ENCODE measurements at regions not wholly inside any gene's neighbourhood (a gene's known extent, or its start where the extent isn't known, plus 50 kb on each side); places are given as distances from the start of the nearest gene placed in this dataset.

DNA sequence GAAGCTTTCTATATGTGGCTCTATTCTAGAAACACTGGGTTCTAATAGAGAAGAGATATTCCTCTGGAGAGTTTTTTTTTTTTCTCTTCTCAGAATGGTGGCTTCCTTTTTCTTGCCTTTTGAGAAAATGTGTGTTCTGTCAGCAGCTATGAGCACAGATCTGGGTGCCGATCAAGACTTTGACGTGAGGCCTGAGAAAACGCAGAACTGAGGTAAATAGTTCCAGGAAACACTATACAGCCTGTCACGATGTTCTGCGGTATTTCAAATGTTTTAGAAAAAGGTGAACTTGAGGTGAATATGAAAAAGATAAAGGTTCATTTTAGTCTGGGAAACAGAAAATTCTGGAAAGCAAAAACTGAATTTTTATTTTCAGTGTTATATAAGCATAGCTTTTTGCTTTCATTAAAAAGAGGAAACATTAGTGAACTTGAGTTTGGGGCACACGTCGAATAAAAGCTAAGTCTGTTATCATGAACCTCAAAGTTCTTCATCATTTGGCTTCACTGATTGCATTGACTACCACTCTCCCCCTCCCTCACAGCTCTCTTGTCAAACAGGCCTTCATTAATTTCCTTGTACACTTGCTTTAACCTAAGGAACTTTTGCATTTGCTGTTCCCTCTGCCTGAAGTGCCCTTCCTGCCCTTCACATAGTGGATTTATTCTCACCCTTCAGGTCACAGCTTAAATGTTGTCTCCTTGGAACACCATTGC is 265.1 kb downstream of the NFKBIZ start:
- no peak for DNase-seq (ENCODE audit: low spot score)

DNA sequence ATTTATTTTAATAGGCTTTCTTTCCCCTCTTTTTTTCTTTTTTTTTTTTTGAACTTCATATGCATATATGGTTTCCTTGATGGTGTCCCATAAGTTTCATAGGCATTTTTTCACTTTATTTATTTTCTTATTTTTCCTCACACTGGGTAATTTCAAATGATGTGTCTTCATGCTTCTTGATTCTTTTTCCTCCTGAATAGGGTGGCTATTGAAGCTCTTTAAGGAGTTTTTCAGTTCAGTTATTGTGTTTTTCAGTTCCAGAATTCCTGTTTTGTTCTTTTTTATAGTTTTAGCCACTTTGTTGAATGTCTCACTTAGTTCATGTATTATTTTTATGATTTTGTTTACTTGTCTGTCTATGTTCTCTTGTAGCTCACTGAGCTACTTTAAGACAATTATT is 273.2 kb downstream of the NFKBIZ start:
- no peak for DNase-seq (ENCODE audit: low spot score)

DNA sequence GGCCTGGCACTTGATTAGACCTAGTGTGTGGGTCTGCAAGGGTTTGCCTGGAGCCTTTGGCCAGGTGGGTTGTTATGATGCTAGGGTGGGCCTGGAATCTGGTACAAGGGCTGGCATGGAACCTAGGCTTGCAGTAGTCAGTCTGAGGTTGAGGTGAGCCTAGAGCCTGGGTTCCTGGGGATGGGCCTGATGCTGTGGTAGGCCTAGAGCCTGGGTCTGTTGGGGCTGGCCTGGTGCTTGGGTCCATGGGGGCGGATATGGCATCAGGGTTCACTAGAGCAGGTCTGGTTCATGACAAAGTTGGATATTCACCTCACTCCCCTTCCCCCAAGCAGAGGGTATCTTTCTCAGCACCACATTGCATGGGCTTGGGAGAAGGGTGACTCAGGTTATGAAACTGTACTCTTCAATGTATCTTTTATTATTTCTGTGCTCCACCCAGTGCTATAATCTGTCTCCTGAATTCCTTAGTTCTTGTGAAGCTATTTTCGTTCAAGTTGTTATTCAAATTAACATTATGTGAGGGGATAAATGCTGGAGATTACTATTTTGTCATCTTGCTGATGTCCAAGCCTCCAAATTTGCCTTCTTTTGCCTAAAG is 274.4 kb downstream of the NFKBIZ start:
- DNase-seq (ENCODE audit: low spot score), result no peak

DNA sequence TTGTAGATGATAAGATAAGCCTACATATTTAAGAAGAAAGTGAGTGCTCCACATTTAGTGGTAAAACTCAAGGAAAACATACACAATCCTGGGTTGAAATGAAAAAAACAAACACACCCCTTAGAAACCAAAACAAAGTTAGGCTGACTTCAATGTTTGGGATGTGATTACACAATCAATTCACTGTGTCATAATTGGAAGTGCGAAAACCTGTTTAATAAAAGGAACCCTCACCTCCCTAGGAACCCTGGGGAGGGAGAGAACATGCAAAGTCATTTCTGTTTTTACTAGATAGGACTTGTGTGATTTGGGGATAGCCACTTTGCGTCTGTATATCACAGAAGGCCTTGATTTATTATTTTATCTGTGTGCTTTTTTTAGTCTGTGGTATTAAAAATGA is 275.0 kb downstream of the NFKBIZ start:
- no peak for DNase-seq (ENCODE audit: low spot score)

DNA sequence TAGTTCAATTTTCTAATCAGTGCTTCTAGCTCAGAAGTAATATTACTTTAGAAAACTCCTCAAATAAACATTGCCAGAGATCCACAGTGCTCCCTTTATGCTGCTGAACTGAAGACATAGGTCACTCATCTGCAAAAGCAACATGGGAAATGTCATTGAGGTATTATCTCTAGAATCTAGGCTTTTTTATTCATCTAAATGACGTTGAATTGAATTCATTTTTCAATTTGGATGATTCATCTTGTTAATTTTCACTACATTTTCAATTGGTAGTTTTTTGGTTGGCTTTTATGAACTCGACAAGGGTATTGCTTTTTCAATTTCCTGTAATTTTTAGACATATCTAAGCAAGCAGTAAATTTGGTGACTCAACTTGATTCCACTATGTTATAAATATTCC is 275.4 kb downstream of the NFKBIZ start:
- DNase-seq (ENCODE audit: low spot score), result no peak

DNA sequence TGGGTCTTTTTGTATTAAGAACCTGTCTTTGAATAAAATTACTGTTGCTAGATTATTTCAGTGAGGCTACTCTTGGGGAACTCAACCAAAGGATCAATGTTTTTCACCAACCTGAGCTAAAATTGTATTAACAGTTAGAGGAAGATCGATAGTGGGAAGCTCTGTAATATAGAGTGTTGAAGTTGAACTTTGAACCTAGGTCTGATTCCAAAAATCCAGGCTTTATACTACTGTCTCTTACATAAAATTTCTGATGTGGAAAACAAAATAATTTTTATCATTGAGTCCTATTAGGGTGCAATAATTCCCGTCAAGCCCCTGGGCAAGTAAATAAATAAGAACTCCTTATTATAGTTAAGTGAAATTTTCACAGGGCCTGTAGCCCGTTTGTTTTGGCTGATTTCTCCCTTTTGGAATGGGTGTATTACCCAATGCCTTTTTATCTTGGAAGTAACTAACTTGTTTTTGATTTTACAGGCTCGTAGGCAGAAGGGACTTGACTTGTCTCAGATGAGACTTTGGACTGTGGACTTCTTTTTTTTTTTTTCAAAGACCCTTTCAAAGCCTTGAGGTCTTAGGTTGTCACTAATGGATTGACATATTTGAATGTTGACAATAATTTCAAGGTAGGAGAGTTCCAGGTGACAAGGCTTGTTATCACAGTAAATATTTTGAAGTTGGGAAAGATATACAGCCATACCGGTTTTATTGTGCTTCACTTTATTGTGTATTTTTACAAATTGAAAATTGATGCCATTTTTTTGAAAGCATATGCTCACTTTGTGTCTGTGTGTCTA is 276.1 kb downstream of the NFKBIZ start:
- no peak for DNase-seq (ENCODE audit: low spot score)

DNA sequence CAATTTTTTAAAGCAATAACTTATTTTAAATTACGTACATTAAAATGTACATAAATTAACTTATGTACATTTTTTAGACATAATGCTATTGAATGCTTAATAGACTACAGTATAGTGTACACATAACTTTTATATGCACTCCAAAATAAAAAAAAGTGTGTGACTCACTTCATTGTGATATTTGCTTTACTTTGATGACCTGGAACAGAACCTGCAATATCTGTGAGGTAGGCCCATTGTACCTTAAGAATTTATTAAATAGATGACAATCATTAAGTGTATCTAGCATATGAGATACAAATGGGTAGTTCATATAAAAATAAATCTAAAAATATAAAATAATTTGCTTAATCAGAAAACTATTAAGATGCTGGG is 276.7 kb downstream of the NFKBIZ start:
- DNase-seq (ENCODE audit: low spot score), result no peak

DNA sequence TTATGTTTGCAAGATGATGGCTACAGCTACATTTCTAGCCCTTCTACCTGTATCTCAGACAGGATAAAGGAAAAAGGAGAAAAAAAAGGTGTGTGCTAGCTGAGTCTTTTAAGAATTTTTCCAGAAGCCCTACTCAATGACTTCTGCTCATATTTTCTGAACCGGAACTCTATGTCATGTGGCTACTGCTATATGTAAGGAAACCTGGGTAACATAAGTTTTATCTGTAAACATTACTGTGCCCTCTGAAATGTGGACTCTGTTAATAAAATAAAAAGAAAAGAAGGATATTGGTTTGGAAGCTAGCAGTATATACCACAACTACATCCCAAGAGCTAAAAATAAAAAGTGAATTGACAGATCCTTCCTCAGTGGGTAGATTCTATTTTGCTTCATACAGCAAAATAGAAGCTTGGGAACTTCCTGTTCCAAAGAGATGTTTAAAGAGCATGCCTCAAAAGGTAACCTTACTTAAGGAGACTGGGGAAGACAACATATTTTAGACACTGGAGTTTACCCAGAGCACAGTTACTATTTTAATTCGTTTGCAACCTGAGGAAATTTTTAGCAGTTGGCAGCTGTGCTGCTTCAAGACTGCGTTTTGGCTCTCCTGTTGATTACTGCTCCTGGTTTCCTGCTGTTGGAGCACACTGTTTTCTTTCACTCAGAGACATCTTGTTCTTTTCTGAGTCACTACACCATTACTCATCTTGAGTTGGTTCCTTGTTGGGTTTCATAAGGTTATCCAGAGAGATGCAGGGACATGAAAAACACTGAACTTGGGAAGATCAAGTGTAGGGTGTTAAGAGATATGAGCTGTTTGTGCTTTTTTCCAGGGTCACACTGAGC is 280.7 kb downstream of the NFKBIZ start:
- DNase-seq (ENCODE audit: low spot score), result no peak

DNA sequence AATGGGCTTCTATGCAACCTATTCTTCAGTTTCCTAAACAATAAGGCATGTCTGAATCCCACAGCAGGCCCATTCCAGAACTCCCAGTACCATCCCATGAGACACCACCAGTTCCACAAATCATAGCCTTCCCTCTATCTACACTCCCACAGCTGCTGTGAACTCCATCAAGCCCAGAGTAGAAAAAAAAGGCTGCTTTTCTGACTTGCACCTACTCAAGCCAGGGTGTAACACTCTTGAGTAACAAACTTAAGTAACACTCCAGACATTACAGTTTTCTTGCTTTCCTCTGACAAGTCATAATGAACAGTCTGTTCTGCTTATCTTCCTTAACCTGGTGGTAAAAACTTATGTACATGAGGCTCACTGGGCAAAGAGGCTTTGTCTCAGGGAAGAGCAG is 283.1 kb downstream of the NFKBIZ start:
- DNase-seq (ENCODE audit: low spot score), result no peak

DNA sequence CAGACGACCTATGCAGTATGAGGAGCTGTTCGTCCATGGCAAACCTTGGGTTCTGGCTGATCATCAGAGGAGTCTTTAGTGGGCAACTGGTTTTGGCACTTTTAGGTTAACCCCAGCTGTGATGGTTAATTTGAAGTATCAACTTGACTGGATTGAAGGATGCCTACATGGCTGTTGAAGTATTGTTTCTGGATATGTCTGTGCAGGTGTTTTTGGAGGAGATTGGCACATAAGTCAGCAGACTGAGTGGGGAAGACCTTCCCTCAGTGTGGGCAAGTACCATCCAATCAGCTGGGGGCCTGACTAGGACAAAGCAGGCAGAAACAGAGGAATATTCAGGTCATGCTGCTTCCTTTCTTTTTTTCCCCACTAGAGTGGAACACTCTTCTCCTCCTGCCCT is 284.1 kb downstream of the NFKBIZ start:
- no peak for DNase-seq (ENCODE audit: low spot score)

DNA sequence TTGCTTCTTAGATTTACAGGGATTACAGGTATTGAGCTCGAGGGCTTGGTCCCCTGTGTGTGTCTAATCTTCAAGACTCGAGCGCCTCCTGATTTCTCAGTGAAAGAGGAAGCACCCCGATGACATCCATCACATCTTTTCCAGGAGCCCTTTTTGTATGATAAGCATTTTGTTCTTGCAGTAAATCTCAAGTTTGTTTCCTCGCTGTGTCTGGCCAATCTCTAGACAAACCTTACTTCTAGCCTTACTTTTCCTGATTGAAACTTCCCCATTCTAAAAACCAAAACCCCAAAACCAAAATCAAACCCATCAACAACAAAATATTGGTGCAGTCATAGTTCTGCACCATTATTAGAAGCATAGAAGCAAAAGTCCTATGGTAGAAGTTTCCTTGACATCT is 286.0 kb downstream of the NFKBIZ start:
- no peak for DNase-seq (ENCODE audit: low spot score)

DNA sequence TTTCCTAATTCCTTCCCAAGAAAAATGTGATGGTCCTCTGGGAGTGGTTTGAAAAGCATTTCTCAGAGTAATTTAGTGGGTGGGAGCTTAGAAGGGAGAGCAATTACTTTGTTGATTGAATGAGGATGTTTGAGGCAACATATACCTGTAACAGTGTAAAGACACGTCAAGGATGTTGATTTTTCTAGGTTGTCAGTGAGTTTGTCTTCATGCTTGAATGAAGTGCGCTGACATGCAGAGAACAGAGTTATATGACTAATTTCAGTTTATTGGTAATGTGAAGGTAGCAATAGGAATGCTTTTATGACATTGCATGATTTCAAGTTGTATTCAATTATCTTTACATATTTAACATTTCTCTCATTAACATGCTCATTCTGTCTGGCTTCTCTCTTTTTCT is 286.9 kb downstream of the NFKBIZ start:
- DNase-seq (ENCODE audit: low spot score), result no peak

DNA sequence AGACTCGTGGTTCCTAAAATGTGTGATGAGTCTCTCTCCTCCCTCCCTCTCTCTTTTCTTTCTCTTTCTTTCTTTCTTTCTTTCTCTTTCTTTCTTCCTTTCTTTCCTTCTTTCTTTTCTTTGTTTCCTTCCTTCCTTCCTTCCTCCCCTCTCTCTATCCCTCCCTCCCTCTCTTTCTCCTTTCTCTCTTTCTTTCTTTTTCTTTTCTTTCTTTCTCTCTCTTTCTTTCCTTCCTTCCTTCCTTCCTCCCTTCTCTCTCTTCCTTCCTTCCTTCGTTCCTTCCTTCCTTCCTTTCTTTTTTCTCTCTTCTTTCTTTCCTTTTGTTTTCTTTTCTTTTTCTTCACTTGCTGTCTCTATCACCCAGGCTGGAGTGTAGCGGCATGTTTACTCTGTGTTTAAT is 290.8 kb downstream of the NFKBIZ start:
- DNase-seq (ENCODE audit: low spot score), result no peak

DNA sequence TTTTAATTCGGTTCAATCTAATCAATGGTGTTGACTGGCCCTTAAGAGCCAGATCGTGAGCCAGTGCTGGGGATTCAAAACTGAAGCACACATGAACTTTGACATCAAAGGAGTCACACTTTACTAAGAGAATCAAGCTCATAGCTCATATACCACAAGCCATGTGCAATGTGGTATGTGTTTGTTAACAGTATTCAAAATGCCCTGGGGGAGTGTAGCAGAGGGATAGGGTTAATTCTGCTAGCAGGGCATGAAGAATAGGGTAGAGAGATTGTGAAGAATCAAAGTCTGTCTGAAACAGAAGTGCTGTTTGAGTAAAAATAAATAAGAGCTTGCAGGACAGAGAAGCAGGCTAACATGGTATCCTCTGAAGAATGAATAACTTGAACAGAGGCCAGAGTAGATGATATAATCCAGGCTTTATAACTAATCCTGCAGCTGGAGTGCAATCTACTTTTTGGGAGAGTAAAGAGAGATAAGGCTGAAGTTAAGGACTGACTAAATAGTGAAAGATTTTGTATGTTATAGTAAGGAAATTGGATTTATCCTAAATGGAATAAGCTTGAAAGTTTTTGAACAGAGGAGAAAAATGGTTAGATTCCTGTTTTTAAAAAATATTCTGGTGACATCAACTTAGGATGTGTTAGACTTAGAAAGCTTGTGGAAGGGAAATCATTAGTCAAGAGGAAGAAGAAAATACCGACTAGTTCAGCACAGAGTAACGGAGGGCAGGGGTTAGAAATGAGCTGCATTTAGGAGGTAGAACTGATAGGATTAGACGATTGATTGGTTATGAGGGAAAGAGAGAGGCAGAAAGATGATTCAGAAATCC is 292.0 kb downstream of the NFKBIZ start:
- no peak for DNase-seq (ENCODE audit: low spot score)

DNA sequence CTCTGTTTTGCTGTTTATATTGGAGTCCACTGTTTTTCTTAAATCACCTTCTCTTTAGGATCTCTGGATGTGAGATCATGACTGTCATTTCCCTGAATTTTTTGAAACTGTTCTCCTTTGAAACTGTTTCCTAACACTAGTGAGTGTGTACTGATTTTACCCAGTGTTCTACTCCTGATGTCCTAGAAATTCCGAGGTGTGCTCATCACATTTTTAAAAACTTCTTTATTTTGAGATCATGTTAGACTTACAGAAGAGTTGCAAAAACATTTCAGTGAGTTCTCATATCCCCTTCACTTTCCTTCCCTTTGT is 292.6 kb downstream of the NFKBIZ start:
- DNase-seq (ENCODE audit: low spot score), result no peak

DNA sequence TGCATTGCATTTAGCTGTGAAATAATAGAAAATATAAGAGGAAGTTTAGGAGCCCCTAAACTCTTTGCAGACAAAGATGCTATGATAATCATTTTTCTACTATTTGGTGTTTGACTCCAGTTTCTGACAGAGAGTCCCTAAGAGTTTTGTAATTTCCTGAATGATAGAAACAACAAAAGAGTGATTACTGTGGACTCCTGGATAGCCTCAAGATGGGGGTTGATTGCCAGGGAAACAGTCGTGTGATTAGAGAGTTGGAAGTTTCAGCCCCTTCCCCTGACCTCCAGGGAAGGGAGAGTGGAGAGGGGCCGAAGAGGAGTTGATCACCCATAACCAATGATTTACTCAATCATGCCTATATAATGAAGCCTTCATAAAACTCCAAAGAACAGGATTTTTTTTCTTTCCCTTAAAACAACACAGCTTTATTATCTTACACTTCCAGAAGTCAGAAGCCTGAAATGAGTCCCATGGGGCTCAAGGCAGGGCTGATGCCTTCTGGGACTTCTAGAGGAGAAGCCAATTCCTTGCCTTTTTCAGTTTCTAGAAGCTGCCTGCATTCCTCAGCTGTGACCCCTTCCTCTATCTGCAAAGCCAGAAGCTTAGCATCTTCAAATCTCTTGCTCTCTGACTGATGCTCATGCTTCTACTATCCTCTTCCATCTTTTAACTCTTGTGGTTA is 292.3 kb upstream of the ZPLD1 start:
- no peak for DNase-seq (ENCODE audit: low spot score)

DNA sequence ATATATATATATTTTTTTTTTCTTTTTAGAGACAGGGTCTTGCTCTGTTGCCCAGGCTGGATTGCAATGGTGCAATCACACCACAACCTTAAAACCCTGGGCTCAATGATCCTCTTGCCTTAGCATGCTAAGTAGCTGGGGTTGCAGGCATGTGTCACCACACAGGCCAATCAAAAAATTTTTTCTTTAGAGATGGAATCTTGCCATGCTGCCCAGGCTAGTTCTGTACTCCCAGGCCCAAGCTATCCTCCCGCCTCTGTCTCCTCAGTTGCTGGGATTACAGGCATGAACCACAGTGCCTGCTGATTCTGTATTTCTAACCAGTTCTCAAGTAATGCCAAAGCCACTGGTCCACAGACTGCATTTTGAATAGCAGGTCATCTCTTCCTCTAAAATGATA is 291.3 kb upstream of the ZPLD1 start:
- DNase-seq (ENCODE audit: low spot score), result no peak

DNA sequence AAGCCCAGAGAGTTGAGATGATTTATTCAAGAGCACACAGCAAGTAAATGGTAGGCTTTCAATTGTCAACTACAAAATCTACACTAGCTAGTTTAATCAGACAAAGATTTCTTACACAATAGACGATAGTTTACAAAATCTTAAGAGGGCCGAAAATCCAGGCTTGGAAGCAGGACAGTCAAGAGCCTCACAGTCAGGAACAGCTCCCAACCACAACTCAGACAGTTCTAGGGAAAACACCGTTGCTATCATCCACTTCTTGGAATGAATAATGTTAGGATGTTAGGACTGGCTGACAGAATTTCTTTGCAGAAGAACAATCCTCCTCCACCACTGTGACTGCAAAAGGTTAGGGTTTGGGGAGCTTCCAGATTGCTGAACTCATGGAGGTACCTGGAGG is 290.8 kb upstream of the ZPLD1 start:
- no peak for DNase-seq (ENCODE audit: low spot score)

DNA sequence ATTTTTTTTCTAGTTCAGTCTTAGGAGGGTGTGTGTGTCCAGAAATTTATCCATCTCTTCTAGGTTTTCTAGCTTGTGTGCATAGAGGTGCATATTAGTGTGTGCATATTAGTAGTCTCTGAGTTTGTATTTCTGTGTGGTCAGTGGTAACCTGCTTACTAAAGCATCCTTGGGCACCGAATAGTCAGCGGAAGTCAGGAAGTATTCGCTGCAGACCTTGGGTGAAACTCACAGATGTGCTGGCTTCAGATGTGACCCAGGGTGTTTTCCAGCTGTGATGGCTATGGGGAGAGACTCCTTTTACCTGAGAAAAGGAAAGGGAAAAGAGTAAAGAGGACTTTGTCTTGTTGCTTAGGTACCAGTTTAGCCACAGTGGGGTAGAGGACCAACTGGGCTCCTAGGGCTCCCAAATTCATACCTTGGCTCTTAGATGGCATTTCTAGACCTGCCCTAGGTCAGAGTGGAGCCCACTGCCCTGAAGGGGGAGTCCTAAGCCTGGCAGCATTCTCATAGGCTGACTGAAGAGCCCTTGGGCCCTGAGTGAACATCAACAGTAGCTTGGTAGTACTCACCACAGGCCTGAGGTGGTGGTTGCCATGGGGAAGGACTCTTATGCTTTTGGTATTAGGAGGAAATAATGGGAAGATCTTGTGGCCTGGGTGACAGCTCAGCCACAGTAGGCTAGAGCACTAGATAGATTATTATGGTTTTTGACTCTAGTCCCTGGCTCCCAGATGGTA is 286.0 kb upstream of the ZPLD1 start:
- no peak for DNase-seq (ENCODE audit: low spot score)

DNA sequence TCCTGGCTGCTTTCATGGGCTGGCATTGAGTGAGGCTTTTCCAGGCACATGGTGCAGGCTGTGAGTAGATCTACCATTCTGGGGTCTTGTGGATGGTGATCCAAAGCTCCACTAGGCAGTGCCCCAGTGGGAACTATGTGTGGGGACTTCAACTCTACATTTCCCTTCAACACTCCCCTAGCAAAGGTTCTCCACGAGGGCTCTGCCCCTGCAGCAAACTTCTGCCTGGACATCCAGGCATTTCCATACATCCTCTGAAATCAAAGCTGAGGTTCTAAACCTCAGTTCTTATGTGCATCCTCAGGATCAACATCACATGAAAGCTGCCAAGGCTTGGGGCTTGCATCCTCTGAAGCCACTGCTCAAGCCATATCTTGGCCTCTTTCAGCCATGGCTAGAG is 282.9 kb upstream of the ZPLD1 start:
- no peak for DNase-seq (ENCODE audit: low spot score)

DNA sequence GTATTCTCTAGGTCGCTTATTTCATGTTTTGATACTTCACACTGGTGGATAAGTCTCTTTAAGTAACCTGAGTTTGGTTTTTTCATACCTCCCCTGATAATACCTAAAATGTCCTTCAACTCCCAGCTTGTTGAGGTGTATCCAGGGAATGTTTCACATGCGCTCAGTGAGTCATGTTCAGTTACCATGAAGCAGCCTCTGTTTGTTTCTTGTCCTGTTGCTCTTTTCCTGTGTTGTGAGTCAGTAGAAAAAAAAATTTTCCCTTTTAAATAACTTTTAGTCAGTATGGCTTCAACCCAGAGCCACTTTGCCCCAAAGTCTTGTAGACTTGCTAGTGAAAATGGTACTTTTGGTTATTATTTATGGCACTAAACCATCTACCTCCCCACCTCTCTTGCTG is 278.4 kb upstream of the ZPLD1 start:
- no peak for DNase-seq (ENCODE audit: low spot score)
